GM23338 (cell line): ENCODE measurements at regions not wholly inside any gene's neighbourhood (a gene's known extent, or its start where the extent isn't known, plus 50 kb on each side); places are given as distances from the start of the nearest gene placed in this dataset.

Experiments used
- ATAC-seq: fragments of 200-7000 bp; cut with Tn5 transposase; 3 replicates; pipeline ENCODE4 v1.9.1; 2020
- DNase-seq: peaks from one replicate; pipeline ENCODE4 v3.0.0-alpha.2; 2015; ENCODE audit warnings: low spot score
- H2AFZ ChIP-seq: fragments of 200-600 bp; sonication (generic); 2 replicates; pipeline ENCODE4 v1.8.0; 2016; ENCODE audit warnings: antibody characterized with exemption, mild to moderate bottlenecking, moderate library complexity
- H3F3A ChIP-seq: fragments of 200-600 bp; sonication (generic); replicated peaks from 2 replicates; pipeline ENCODE4 v1.8.0; 2017; ENCODE audit warnings: antibody characterized with exemption, mixed run types, low read depth
- H3K27ac ChIP-seq: fragments of 200-600 bp; sonication (generic); 2 replicates; pipeline ENCODE4 v1.6.1; 2016; ENCODE audit warnings: low read depth
- H3K27me3 ChIP-seq: fragments of 200-600 bp; sonication (generic); 2 replicates; pipeline ENCODE4 v1.8.0; 2016; ENCODE audit warnings: mild to moderate bottlenecking, mixed run types, moderate library complexity; ENCODE audit not compliant: insufficient read depth
- H3K36me3 ChIP-seq: fragments of 200-600 bp; sonication (generic); 2 replicates; pipeline ENCODE4 v1.8.0; 2016; ENCODE audit warnings: mild to moderate bottlenecking; ENCODE audit not compliant: insufficient read depth
- H3K4me1 ChIP-seq: fragments of 200-600 bp; sonication (generic); 2 replicates; pipeline ENCODE4 v1.8.0; 2016; ENCODE audit warnings: mild to moderate bottlenecking, moderate library complexity; ENCODE audit not compliant: insufficient read depth
- H3K4me2 ChIP-seq: fragments of 200-600 bp; sonication (generic); 2 replicates; pipeline ENCODE4 v1.7.1; 2017; ENCODE audit warnings: mixed run types
- H3K4me3 ChIP-seq: fragments of 200-600 bp; sonication (generic); 2 replicates; pipeline ENCODE4 v1.6.1; 2016; ENCODE audit warnings: mixed run types
- H3K79me2 ChIP-seq: fragments of 200-600 bp; sonication (generic); replicated peaks from 2 replicates; pipeline ENCODE4 v1.8.0; 2017; ENCODE audit warnings: mild to moderate bottlenecking; ENCODE audit not compliant: insufficient read depth
- H3K9me2 ChIP-seq: fragments of 200-600 bp; sonication (generic); 2 replicates; pipeline ENCODE4 v1.8.0; 2017; ENCODE audit not compliant: insufficient read depth
- H4K20me1 ChIP-seq: fragments of 200-600 bp; sonication (generic); replicated peaks from 2 replicates; pipeline ENCODE4 v1.8.0; 2017; ENCODE audit warnings: mild to moderate bottlenecking; ENCODE audit not compliant: insufficient read depth
- H3K27ac Mint-ChIP-seq: 2 replicates; pipeline ENCODE4 v1.8.0; 2020; ENCODE audit warnings: inconsistent platforms, mild to moderate bottlenecking, moderate library complexity, mixed read lengths
- H3K27me3 Mint-ChIP-seq: 3 replicates; pipeline ENCODE4 v1.8.0; 2022; ENCODE audit warnings: low read depth, mild to moderate bottlenecking, moderate library complexity, mixed read lengths, inconsistent platforms; ENCODE audit not compliant: insufficient read depth, poor library complexity
- H3K36me3 Mint-ChIP-seq: 3 replicates; pipeline ENCODE4 v1.8.0; 2021; ENCODE audit warnings: low read depth, mild to moderate bottlenecking, inconsistent platforms, moderate library complexity, mixed read lengths
- H3K4me1 Mint-ChIP-seq: 3 replicates; pipeline ENCODE4 v1.8.0; 2020; ENCODE audit warnings: mild to moderate bottlenecking, inconsistent platforms, mixed read lengths
- H3K4me3 Mint-ChIP-seq: 3 replicates; pipeline ENCODE4 v1.8.0; 2021; ENCODE audit warnings: moderate library complexity, mild to moderate bottlenecking, inconsistent platforms, mixed read lengths
- H3K9me3 Mint-ChIP-seq: 3 replicates; pipeline ENCODE4 v1.8.0; 2020; ENCODE audit warnings: moderate library complexity, mild to moderate bottlenecking, inconsistent platforms, mixed read lengths
- CREB1 ChIP-seq: fragments of 250-450 bp; sonication (Bioruptor Pico); IDR thresholded peaks from 2 replicates; pipeline ENCODE4 v1.5.0; 2020; ENCODE audit warnings: low read depth, mild to moderate bottlenecking, moderate library complexity
- JUNB ChIP-seq: IDR thresholded peaks from one replicate; pipeline ENCODE4 v1.6.1; 2016; ENCODE audit warnings: antibody characterized with exemption; ENCODE audit not compliant: unreplicated experiment
- POLR2AphosphoS5 ChIP-seq: IDR thresholded peaks from 2 replicates; pipeline ENCODE4 v1.6.1; 2016; ENCODE audit warnings: antibody characterized with exemption, low read depth
- REST ChIP-seq: IDR thresholded peaks from one replicate; pipeline ENCODE4 v1.6.1; 2018; ENCODE audit warnings: antibody characterized with exemption; ENCODE audit not compliant: unreplicated experiment
- STAT1 ChIP-seq: IDR thresholded peaks from one replicate; pipeline ENCODE4 v1.6.1; 2016; ENCODE audit warnings: antibody characterized with exemption; ENCODE audit not compliant: unreplicated experiment
- ZNF114 ChIP-seq: fragments of 250-450 bp; sonication (Bioruptor Pico); IDR thresholded peaks from 2 replicates; pipeline ENCODE4 v1.5.0; 2020; ENCODE audit warnings: mild to moderate bottlenecking, moderate library complexity
- ZNF462 ChIP-seq: fragments of 250-450 bp; sonication (Bioruptor Pico); IDR thresholded peaks from 2 replicates; pipeline ENCODE4 v1.5.0; 2020; ENCODE audit warnings: mild to moderate bottlenecking, moderate library complexity

- TF ChIP-seq REST, result no peak
- no peak for TF ChIP-seq JUNB
- no peak for TF ChIP-seq ZNF114
- no peak for TF ChIP-seq STAT1
Observed at GRCh38 chr18:28459587-28459986, 282.7 kb upstream of the CDH2 start (continued).

- H3K9me2 ChIP-seq, result 0 out of 2 replicates have a peak, but pooled peaks cover 5% of the 10 kb centered on the region
- H3K27ac Mint-ChIP-seq, result no peak overlapping the region
- no peaks in the 10 kb centered on the region for H3K36me3 ChIP-seq
- H3K4me1 ChIP-seq, result no peaks in the 10 kb centered on the region
- no peak overlapping the region for H3K4me3 ChIP-seq
- H3K27me3 ChIP-seq, result no peaks in the 10 kb centered on the region
- H3K27me3 Mint-ChIP-seq, result no peaks in the 10 kb centered on the region
- H3K4me2 ChIP-seq, result no peak overlapping the region
- H3K4me3 Mint-ChIP-seq, result no peak overlapping the region
- H3K4me1 Mint-ChIP-seq, result no peaks in the 10 kb centered on the region
- H3K36me3 Mint-ChIP-seq, result no peaks in the 10 kb centered on the region
- no peak for DNase-seq
- H4K20me1 ChIP-seq, result no peaks in the 10 kb centered on the region
- no peak for ATAC-seq
- no peaks in the 10 kb centered on the region for H3K79me2 ChIP-seq
- no peak for TF ChIP-seq POLR2AphosphoS5
- no peak for TF ChIP-seq REST
- TF ChIP-seq ZNF462 (CRISPR knock-in tag), result no peak
- no peak for TF ChIP-seq CREB1 (CRISPR knock-in tag)
- H3K27ac ChIP-seq, result no peak overlapping the region
- no peaks in the 10 kb centered on the region for H3F3A ChIP-seq
- peaks cover 4% of the 10 kb centered on the region; the same call in 2 of the 3 replicates for H3K9me3 Mint-ChIP-seq
- H2AFZ ChIP-seq, result no peak overlapping the region
Observed at GRCh38 chr18:28458751-28459150, 281.8 kb upstream of the CDH2 start.
